Ascending aorta (tissue), 2 donors: ENCODE measurements at regions not wholly inside any gene's neighbourhood (a gene's known extent, or its start where the extent isn't known, plus 50 kb on each side); places are given as distances from the start of the nearest gene placed in this dataset.

Experiments used
- DNase-seq, 2 donors: peaks; one replicate each; pipeline ENCODE4 v3.0.0-alpha.2; 2019; ENCODE audit warnings: low spot score in 2 of 2
- H3K27ac ChIP-seq, 2 donors: fragments of 200-600 bp; sonication (generic); one replicate each; pipeline ENCODE4 v1.5.1; 2016 to 2017; ENCODE audit warnings: mild to moderate bottlenecking in 1 of 2
- H3K27me3 ChIP-seq: fragments of 200-600 bp; sonication (generic); one replicate; pipeline ENCODE4 v1.5.1; 2017
- H3K36me3 ChIP-seq, 2 donors: fragments of 200-600 bp; sonication (generic); one replicate each; pipeline ENCODE4 v1.5.1; 2016
- H3K4me1 ChIP-seq, 2 donors: fragments of 200-600 bp; sonication (generic); one replicate each; pipeline ENCODE4 v1.5.1; 2016 to 2017; ENCODE audit warnings: mild to moderate bottlenecking in 1 of 2
- H3K4me3 ChIP-seq, 2 donors: fragments of 200-600 bp; sonication (generic); one replicate each; pipeline ENCODE4 v1.5.1; 2016 to 2017; ENCODE audit warnings: mild to moderate bottlenecking in 1 of 2
- H3K9me3 ChIP-seq, 2 donors: fragments of 200-600 bp; sonication (generic); one replicate each; pipeline ENCODE4 v1.5.1; 2016
- intact Hi-C: fragments of 100-400 bp; cut with DNase I; formaldehyde crosslinking; loops from one replicate; pipeline ENCODE4 v1.15.1; 2023
- TF ChIP-seq, protein P1 (sequence below), 3 experiments: fragments of 200-600 bp in 2 of 3; fragments of 450-650 bp in 1 of 3; sonication (generic) in 2 of 3; IDR thresholded peaks; one replicate each; pipeline ENCODE4 v1.5.1; 2016 to 2019; ENCODE audit warnings: antibody characterized with exemption in 3 of 3, mild to moderate bottlenecking in 1 of 3, moderate library complexity in 1 of 3

- Histone ChIP-seq H3K27ac (no peak overlapping the region), H3K4me3 (no peak overlapping the region), H3K27me3 (no peaks in the 10 kb centered on the region), H3K4me1 (no peaks in the 10 kb centered on the region), H3K9me3 (no peaks in the 10 kb centered on the region), H3K36me3 (no peaks in the 10 kb centered on the region)
- intact Hi-C loops: no loop called here
- TF ChIP-seq, protein P1, sequence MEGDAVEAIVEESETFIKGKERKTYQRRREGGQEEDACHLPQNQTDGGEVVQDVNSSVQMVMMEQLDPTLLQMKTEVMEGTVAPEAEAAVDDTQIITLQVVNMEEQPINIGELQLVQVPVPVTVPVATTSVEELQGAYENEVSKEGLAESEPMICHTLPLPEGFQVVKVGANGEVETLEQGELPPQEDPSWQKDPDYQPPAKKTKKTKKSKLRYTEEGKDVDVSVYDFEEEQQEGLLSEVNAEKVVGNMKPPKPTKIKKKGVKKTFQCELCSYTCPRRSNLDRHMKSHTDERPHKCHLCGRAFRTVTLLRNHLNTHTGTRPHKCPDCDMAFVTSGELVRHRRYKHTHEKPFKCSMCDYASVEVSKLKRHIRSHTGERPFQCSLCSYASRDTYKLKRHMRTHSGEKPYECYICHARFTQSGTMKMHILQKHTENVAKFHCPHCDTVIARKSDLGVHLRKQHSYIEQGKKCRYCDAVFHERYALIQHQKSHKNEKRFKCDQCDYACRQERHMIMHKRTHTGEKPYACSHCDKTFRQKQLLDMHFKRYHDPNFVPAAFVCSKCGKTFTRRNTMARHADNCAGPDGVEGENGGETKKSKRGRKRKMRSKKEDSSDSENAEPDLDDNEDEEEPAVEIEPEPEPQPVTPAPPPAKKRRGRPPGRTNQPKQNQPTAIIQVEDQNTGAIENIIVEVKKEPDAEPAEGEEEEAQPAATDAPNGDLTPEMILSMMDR (IDR thresholded peaks at IDR 0.05): no peak
- no peak for DNase-seq
Observed at GRCh38 chr11:23688411-23688810, 808.4 kb upstream of the LUZP2 start.

DNA sequence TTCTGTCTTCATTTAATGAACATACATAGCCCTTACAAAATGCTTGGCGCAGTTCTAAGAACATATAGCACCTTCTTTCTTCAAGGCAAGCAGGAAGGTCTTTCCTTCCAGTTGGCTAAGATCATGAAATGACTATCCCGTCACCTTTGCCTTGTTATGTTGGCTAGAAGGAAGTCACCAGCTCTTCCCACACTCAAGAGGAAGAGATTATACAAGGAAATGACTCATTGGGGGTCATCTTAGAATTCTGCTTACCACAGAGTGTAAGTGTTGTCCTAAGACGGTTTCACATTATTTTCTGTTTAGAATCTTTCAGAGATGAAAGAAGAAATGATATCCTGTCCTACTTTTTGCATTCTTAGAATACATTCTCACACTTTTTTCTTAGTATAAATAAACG lies 808.0 kb upstream of the LUZP2 start:
- no peak overlapping the region for H3K27ac ChIP-seq
- H3K4me1 ChIP-seq: no peaks in the 10 kb centered on the region
- H3K9me3 ChIP-seq: no peaks in the 10 kb centered on the region
- TF ChIP-seq, protein P1 (IDR thresholded peaks at IDR 0.05): no peak
- intact Hi-C loops: no loop called here
- no peaks in the 10 kb centered on the region for H3K36me3 ChIP-seq
- H3K27me3 ChIP-seq: no peaks in the 10 kb centered on the region
- H3K4me3 ChIP-seq: no peak overlapping the region
- DNase-seq: no peak

DNA sequence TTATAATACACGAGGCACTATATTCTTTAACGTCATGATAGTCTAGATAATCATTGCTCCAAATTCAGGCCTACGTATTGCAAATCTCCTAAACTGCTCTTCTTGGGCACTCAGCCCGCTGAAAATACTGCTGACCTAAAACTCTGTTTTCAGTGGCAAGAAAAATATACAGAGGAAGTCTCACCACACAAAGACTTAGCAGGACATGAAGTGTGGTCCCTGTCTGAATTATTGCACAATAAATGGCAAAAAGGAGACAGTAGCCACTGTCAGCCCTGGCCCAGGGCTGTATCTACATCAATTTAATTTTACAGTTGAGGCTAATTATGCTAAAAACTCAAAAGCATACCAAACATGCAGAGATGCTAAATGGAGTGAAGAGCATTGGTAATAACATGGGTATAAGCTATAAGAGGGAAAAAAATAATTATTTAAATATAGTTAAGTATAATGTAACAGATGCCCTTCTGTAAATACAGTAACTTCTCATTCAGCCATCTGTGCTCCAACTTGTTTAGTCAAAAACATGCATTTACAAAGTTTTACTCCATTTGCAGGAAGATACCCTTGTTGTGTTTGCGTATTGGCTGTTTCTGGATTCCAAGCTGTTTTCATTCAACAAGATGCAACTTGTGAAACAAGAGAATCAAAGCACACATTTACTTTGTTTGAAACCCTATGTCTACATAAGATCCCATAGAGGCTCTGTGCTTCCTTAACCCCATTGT lies 800.0 kb upstream of the LUZP2 start:
- no peak overlapping the region for H3K27ac ChIP-seq
- no peaks in the 10 kb centered on the region for H3K27me3 ChIP-seq
- H3K9me3 ChIP-seq: no peaks in the 10 kb centered on the region
- DNase-seq: no peak
- no peaks in the 10 kb centered on the region for H3K4me1 ChIP-seq
- H3K4me3 ChIP-seq: no peak overlapping the region
- intact Hi-C loops: no loop called here
- TF ChIP-seq, protein P1 (IDR thresholded peaks at IDR 0.05): no peak
- H3K36me3 ChIP-seq: no peaks in the 10 kb centered on the region

DNA sequence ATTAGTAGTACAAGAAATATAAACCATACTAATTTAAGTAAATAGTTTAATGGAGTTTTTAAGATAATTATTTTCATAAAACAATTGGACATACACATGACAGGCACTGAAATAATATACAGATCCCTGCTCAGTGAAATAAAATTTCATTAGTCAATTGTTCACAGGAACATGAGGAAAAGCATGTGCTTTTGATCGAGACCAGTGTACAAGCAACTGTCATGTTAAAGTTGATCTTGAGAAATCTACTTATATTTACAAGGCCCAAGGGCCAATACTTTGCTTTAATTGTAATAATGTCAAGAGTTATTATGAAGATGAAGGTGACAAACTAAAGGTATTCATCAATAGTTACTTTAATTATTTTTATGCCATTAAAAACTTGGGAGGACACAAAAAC lies 792.7 kb upstream of the LUZP2 start:
- Histone ChIP-seq H3K27me3 (no peaks in the 10 kb centered on the region), H3K27ac (no peak overlapping the region), H3K4me3 (no peak overlapping the region), H3K9me3 (no peaks in the 10 kb centered on the region), H3K4me1 (no peaks in the 10 kb centered on the region), H3K36me3 (no peaks in the 10 kb centered on the region)
- TF ChIP-seq, protein P1 (IDR thresholded peaks at IDR 0.05): no peak
- intact Hi-C loops: no loop called here
- no peak for DNase-seq

DNA sequence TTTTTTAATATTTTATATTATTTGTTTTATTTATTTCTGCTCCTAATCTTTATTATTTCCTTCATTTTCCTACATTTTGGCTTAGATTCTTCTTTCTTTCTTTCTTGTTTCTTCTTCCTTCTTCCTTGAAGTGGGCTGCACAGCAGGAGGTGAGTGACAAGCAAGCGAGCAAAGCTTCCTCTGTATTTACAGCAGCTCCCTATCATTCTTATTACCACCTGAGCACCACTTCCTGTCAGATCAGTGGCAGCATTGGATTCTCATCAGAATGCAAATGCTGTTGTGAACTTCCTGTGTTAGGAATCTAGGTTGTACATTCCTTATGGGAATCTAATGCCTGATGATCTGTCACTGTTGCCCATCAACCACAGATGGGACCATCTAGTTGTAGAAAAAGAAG lies 784.9 kb upstream of the LUZP2 start:
- Histone ChIP-seq H3K9me3 (no peaks in the 10 kb centered on the region), H3K4me1 (no peaks in the 10 kb centered on the region), H3K27me3 (no peaks in the 10 kb centered on the region), H3K36me3 (no peaks in the 10 kb centered on the region), H3K27ac (no peak overlapping the region), H3K4me3 (no peak overlapping the region)
- intact Hi-C loops: no loop called here
- TF ChIP-seq, protein P1 (IDR thresholded peaks at IDR 0.05): no peak
- DNase-seq: no peak

- intact Hi-C loops: no loop called here
- no peak for DNase-seq
Observed at GRCh38 chr11:23719016-23719415, 777.8 kb upstream of the LUZP2 start.

More at GRCh38 chr11:23719016-23719415, 777.8 kb upstream of the LUZP2 start:
- TF ChIP-seq, protein P1 (IDR thresholded peaks at IDR 0.05): no peak
- no peaks in the 10 kb centered on the region for H3K4me1 ChIP-seq
- H3K36me3 ChIP-seq: no peaks in the 10 kb centered on the region
- H3K9me3 ChIP-seq: no peaks in the 10 kb centered on the region
- H3K27me3 ChIP-seq: no peaks in the 10 kb centered on the region
- no peak overlapping the region for H3K4me3 ChIP-seq
- no peak overlapping the region for H3K27ac ChIP-seq
